AG09309 (cell line): ENCODE measurements at regions not wholly inside any gene's neighbourhood (a gene's known extent, or its start where the extent isn't known, plus 50 kb on each side); places are given as distances from the start of the nearest gene placed in this dataset.
A peak's percentile ranks its signal among the peaks of the same experiment; 100 is the strongest.
"Not testable (repeated sequence)": the region's sequence is repeated elsewhere in the genome, so short reads cannot be mapped to it uniquely, and the experiment has no call there.

Experiments used
- DNase-seq: peaks from one replicate; pipeline ENCODE4 v3.0.0-alpha.2; 2010; ENCODE audit warnings: low read depth
- H3K4me3 ChIP-seq: 2 replicates; pipeline ENCODE4 v1.5.1; 2011; ENCODE audit warnings: mild to moderate bottlenecking, low read depth, low read length, moderate library complexity; ENCODE audit not compliant: control insufficient read depth
- CTCF ChIP-seq: IDR thresholded peaks from 2 replicates; pipeline ENCODE4 v1.5.1; 2011; ENCODE audit warnings: mild to moderate bottlenecking, low read depth, low read length, inconsistent platforms; ENCODE audit not compliant: insufficient read depth, control insufficient read depth; ENCODE audit errors: missing control alignments

GRCh38 chr20:47972916-47973309, 187.6 kb upstream of the SULF2 start:
- H3K4me3 ChIP-seq = no peak overlapping the region
- TF ChIP-seq CTCF = no peak

GRCh38 chr20:47972297-47972915, 187.1 kb upstream of the SULF2 start:
- H3K4me3 ChIP-seq = peak overlapping the region; percentile 13
- peak; percentile 41 for TF ChIP-seq CTCF
- DNase-seq = not testable (repeated sequence)

More at GRCh38 chr20:47972916-47973309, 187.6 kb upstream of the SULF2 start:
- no peak for DNase-seq

- no peak for DNase-seq
- no peak for TF ChIP-seq CTCF
- H3K4me3 ChIP-seq = no peak overlapping the region
Observed at GRCh38 chr20:47971058-47971791, 185.9 kb upstream of the SULF2 start.

- no peak overlapping the region for H3K4me3 ChIP-seq
- no peak for DNase-seq
- no peak for TF ChIP-seq CTCF
Observed at GRCh38 chr20:47970282-47970903, 185.1 kb upstream of the SULF2 start.

GRCh38 chr20:47969426-47969825, 184.1 kb upstream of the SULF2 start:
- no peak for TF ChIP-seq CTCF
- H3K4me3 ChIP-seq = no peak overlapping the region
- no peak for DNase-seq

- no peak overlapping the region for H3K4me3 ChIP-seq
- DNase-seq = no peak
- TF ChIP-seq CTCF = no peak
Observed at GRCh38 chr20:47968541-47969310, 183.4 kb upstream of the SULF2 start.
